ENCODE measurements at regions not wholly inside any gene's neighbourhood (a gene's known extent, or its start where the extent isn't known, plus 50 kb on each side); places are given as distances from the start of the nearest gene placed in this dataset.
A peak's percentile ranks its signal among the peaks of the same experiment; 100 is the strongest.

DNA sequence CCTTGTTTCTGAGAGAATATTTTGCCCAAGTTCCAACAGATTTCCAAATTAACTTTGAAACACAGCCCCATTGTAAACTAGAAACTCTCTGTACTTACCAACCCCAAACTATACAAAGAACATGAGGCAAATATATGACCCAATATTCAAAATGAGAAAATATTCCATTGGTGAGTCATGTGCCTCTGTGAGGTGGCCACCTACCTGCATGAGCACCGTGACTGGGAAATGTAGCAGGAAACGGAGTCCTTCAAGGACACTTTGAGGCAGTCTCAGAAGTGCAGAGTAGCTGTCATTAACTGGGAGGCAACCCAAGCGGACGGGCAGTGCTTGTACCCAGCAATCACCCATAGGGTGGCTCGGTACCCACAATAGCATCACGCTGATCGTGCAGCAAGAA is 335.5 kb upstream of the NOX3 start:
- whole genome bisulfite sequencing, 4 donors, result 89 to 94% (median 90%) methylated on average over 7 of the region's 7 CpGs
- Histone ChIP-seq H3K9me3 (no peaks in the 10 kb centered on the region), H3K27me3 (no peaks in the 10 kb centered on the region), H3K4me1 (no peaks in the 10 kb centered on the region), H3K36me3 (no peaks in the 10 kb centered on the region), H3K4me3 (no peak overlapping the region), H3K27ac (no peak overlapping the region)
- TF ChIP-seq, protein P1, sequence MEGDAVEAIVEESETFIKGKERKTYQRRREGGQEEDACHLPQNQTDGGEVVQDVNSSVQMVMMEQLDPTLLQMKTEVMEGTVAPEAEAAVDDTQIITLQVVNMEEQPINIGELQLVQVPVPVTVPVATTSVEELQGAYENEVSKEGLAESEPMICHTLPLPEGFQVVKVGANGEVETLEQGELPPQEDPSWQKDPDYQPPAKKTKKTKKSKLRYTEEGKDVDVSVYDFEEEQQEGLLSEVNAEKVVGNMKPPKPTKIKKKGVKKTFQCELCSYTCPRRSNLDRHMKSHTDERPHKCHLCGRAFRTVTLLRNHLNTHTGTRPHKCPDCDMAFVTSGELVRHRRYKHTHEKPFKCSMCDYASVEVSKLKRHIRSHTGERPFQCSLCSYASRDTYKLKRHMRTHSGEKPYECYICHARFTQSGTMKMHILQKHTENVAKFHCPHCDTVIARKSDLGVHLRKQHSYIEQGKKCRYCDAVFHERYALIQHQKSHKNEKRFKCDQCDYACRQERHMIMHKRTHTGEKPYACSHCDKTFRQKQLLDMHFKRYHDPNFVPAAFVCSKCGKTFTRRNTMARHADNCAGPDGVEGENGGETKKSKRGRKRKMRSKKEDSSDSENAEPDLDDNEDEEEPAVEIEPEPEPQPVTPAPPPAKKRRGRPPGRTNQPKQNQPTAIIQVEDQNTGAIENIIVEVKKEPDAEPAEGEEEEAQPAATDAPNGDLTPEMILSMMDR (IDR thresholded peaks at IDR 0.05), result no peak
- TF ChIP-seq POLR2A (IDR thresholded peaks at IDR 0.05), result no peak
- DNase-seq, result no peak
- no peak for ATAC-seq
- intact Hi-C loops (cut with DNase I), result no loop called here

DNA sequence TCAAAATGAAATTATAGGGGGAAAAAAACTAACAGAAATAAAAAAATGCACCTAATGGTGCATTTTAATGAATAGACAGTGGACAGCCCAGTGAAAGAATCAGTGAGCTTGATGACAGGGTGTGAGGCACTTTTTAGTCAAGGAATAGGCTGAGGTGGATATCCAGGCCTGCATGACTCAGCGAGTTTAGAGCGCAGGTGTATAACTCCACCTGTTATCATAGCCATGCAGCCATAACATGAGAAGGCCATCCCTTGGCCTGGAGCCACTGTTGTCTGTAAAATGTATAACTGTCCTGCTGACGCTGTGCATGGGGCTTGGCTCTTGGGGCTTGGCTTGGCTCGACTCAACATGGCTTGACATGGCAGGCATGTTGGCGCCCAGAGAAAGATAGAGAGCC is 331.5 kb upstream of the NOX3 start:
- H3K4me3 ChIP-seq, result no peak overlapping the region
- WGBS, 4 donors, result 93 to 96% (median 94%) methylated on average over 5 of the region's 5 CpGs
- intact Hi-C loops (cut with DNase I), result no loop called here
- no peak for ATAC-seq
- H3K9me3 ChIP-seq, result no peaks in the 10 kb centered on the region
- H3K27me3 ChIP-seq, result no peaks in the 10 kb centered on the region
- no peak for DNase-seq
- no peak overlapping the region for H3K27ac ChIP-seq
- H3K36me3 ChIP-seq, result no peaks in the 10 kb centered on the region
- H3K4me1 ChIP-seq, result peaks cover 0 to under 1% (median 0%) of the 10 kb centered on the region in 12 donors
- TF ChIP-seq, protein P1 (IDR thresholded peaks at IDR 0.05), result no peak
- TF ChIP-seq POLR2A (IDR thresholded peaks at IDR 0.05), result no peak

DNA sequence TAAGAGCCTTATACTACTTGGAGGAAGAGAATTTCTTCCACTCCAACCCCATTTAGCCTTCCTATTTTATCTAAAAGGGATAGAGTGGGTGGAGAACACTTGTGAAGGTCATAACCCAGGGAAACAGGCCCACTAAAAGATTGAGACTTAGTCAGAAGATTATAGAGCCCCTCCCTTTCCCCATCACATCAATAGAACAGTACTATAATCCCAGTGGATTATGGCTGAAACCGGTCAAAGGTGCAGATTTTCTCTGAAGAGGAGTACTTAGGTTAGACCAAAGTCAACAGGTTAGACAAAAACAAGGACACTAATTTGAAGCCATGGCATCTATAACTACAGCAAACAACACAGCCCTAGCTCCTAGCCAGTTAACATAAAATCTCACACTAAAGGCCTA is 330.9 kb upstream of the NOX3 start:
- intact Hi-C loops (cut with DNase I), result no loop called here
- ATAC-seq (no peak), DNase-seq (no peak)
- WGBS, 4 donors, result 70 to 89% (median 84%) methylated on average over 1 of the region's 1 CpG
- H3K9me3 ChIP-seq, result no peaks in the 10 kb centered on the region
- no peak overlapping the region for H3K4me3 ChIP-seq
- peaks cover 0 to 4% (median 0%) of the 10 kb centered on the region in 12 donors for H3K4me1 ChIP-seq
- no peaks in the 10 kb centered on the region for H3K36me3 ChIP-seq
- H3K27ac ChIP-seq, result no peak overlapping the region
- H3K27me3 ChIP-seq, result no peaks in the 10 kb centered on the region
- TF ChIP-seq, protein P1 (IDR thresholded peaks at IDR 0.05), result no peak
- TF ChIP-seq POLR2A (IDR thresholded peaks at IDR 0.05), result no peak

DNA sequence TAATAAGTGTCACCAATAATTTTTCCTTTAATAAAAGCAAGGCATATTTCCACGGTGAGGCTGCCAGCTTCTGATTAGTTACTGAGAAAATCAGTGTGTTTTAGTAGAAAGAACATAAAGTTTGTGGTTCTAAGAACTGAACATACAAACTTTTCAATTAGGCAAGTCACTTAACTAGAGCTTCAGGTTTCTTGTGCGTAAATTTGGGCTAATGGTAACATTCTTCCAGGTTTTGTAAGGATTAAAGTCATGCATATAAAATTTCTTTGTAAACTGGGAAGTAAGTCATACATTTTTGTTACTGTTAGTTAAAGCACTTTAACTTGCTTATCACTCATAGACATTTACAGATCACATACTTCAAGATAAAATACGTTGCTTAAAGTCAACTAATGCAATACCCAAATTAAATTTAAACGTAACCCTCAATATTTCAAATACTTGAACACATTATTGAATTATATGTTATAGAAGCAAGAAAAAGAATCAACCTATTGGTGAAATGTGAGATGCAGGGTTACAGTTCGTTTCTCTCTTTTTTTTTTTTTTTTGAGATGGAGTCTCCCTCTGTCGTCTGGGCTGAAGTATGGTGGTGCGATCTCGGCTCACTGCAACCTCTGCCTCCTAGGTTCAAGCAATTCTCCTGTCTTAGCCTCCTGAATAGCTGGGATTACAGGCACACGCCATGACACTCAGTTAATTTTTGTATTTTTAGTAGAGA is 327.3 kb upstream of the NOX3 start:
- H3K36me3 ChIP-seq, result no peaks in the 10 kb centered on the region
- no peak overlapping the region for H3K4me3 ChIP-seq
- DNase-seq (no peak), ATAC-seq (no peak)
- H3K27ac ChIP-seq, result peak overlapping the region in 1 of 12 donors; percentile 12
- peaks cover 0 to 4% (median 0%) of the 10 kb centered on the region in 12 donors for H3K4me1 ChIP-seq
- no peaks in the 10 kb centered on the region for H3K27me3 ChIP-seq
- H3K9me3 ChIP-seq, result no peaks in the 10 kb centered on the region
- no peak for TF ChIP-seq POLR2A (IDR thresholded peaks at IDR 0.05)
- TF ChIP-seq, protein P1 (IDR thresholded peaks at IDR 0.05), result no peak
- 74 to 81% (median 77%) methylated on average over 9 of the region's 9 CpGs for WGBS, 4 donors
- intact Hi-C loops (cut with DNase I), result no loop called here
